ENCODE measurements at regions not wholly inside any gene's neighbourhood (a gene's known extent, or its start where the extent isn't known, plus 50 kb on each side); places are given as distances from the start of the nearest gene placed in this dataset.
"Not testable (repeated sequence)": the region's sequence is repeated elsewhere in the genome, so short reads cannot be mapped to it uniquely, and the experiment has no call there.

- not testable (repeated sequence) for TF ChIP-seq POLR2AphosphoS5 (IDR thresholded peaks at IDR 0.05; ENCODE audit: borderline replicate concordance, low read depth, low read length); FOXP2 (optimal IDR thresholded peaks at IDR 0.05; ENCODE audit: control extremely low read depth, extremely low read length, insufficient read depth); EZH2 (IDR thresholded peaks at IDR 0.05)
These were observed 4157.8 kb upstream of the TPTE start for GRCh38 chr21:6363591-6363990.

All from SK-N-MC (cell line).